ENCODE measurements at regions not wholly inside any gene's neighbourhood (a gene's known extent, or its start where the extent isn't known, plus 50 kb on each side); places are given as distances from the start of the nearest gene placed in this dataset.

DNA sequence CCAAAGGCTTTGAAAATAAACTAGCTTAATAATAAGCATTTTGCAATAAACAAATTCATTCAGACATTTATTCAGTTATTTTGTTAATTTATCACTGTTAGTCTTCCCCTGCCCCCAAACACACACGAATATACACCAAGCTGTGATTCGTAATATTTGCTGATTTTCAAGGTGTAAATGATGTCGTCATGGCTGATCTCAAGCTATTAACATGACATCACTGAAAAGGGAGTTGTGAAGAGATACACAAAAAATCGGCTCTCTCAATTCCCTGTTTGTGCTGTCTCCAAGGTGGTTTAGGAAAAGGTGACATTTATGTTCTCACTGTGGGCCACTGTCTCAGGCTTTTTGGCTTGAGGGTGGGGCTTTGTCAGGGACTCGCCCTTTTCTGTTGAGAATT lies 413.3 kb downstream of the CDH9 start:
- no peak for TF ChIP-seq EZH2 (IDR thresholded peaks at IDR 0.05; ENCODE audit: insufficient read depth, low read length)
- TF ChIP-seq, protein P1, sequence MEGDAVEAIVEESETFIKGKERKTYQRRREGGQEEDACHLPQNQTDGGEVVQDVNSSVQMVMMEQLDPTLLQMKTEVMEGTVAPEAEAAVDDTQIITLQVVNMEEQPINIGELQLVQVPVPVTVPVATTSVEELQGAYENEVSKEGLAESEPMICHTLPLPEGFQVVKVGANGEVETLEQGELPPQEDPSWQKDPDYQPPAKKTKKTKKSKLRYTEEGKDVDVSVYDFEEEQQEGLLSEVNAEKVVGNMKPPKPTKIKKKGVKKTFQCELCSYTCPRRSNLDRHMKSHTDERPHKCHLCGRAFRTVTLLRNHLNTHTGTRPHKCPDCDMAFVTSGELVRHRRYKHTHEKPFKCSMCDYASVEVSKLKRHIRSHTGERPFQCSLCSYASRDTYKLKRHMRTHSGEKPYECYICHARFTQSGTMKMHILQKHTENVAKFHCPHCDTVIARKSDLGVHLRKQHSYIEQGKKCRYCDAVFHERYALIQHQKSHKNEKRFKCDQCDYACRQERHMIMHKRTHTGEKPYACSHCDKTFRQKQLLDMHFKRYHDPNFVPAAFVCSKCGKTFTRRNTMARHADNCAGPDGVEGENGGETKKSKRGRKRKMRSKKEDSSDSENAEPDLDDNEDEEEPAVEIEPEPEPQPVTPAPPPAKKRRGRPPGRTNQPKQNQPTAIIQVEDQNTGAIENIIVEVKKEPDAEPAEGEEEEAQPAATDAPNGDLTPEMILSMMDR (IDR thresholded peaks at IDR 0.05; ENCODE audit: insufficient read depth, low read depth, low read length): no peak
- H3K4me1 ChIP-seq (ENCODE audit: insufficient read depth, low read length): no peaks in the 10 kb centered on the region
- no peaks in the 10 kb centered on the region for H4K20me1 ChIP-seq (ENCODE audit: insufficient read depth, low read length)
- H3K27ac ChIP-seq (ENCODE audit: low read depth, low read length): no peak overlapping the region
- H3K4me3 ChIP-seq (ENCODE audit: insufficient read depth, low read depth, low read length): no peak overlapping the region
- no peaks in the 10 kb centered on the region for H3K9me3 ChIP-seq (ENCODE audit: insufficient read depth, low read depth, low read length)
- no peaks in the 10 kb centered on the region for H3K27me3 Mint-ChIP-seq (ENCODE audit: low read depth, unreplicated experiment)
- DNase-seq (ENCODE audit: low read depth) (no peak), FAIRE-seq (no peak)
- H3K4me3 Mint-ChIP-seq (ENCODE audit: unreplicated experiment): no peak overlapping the region
- H3K9me3 Mint-ChIP-seq (ENCODE audit: unreplicated experiment): no peaks in the 10 kb centered on the region
- no peaks in the 10 kb centered on the region for H3K4me1 Mint-ChIP-seq (ENCODE audit: low read depth, unreplicated experiment)
- H3K27ac Mint-ChIP-seq (ENCODE audit: unreplicated experiment): no peak overlapping the region
- no peaks in the 10 kb centered on the region for H3K79me2 ChIP-seq (ENCODE audit: insufficient read depth, low read length)
- H3K4me2 ChIP-seq (ENCODE audit: low read length): no peak overlapping the region
- H3K36me3 ChIP-seq (ENCODE audit: insufficient read depth, low read length): no peaks in the 10 kb centered on the region
- H3K27me3 ChIP-seq (ENCODE audit: insufficient read depth, low read length): no peaks in the 10 kb centered on the region
- no peaks in the 10 kb centered on the region for H3K36me3 Mint-ChIP-seq (ENCODE audit: low read depth, unreplicated experiment)
- H2AFZ ChIP-seq (ENCODE audit: low read depth, low read length): no peak overlapping the region
- no peak overlapping the region for H3K9ac ChIP-seq (ENCODE audit: low read length)

DNA sequence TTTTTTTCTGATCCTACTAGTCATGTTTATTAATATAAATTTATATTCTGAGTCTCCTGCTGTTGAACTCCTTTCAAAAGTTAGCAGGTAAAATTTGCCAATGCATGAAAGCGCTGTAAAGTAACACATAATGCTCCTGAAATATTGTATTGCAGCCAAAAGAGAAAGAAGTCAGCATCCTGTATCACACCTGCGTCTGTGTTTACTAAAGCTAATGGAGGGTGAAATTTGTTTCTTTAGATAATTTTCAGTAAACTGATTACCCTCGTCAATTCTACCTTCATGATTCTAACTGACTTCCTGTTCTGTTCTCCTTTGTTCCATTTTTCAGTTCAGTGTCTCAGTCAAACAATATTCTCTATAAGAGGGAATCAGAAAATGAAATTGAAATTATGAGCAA lies 415.4 kb downstream of the CDH9 start:
- Mint-ChIP-seq H3K36me3 (ENCODE audit: low read depth, unreplicated experiment) (no peaks in the 10 kb centered on the region), H3K4me1 (ENCODE audit: low read depth, unreplicated experiment) (no peaks in the 10 kb centered on the region), H3K4me3 (ENCODE audit: unreplicated experiment) (no peak overlapping the region), H3K9me3 (ENCODE audit: unreplicated experiment) (no peaks in the 10 kb centered on the region), H3K27ac (ENCODE audit: unreplicated experiment) (no peak overlapping the region), H3K27me3 (ENCODE audit: low read depth, unreplicated experiment) (no peaks in the 10 kb centered on the region)
- TF ChIP-seq, protein P1 (IDR thresholded peaks at IDR 0.05; ENCODE audit: insufficient read depth, low read depth, low read length): no peak
- no peak for TF ChIP-seq EZH2 (IDR thresholded peaks at IDR 0.05; ENCODE audit: insufficient read depth, low read length)
- Histone ChIP-seq H3K4me1 (ENCODE audit: insufficient read depth, low read length) (no peaks in the 10 kb centered on the region), H4K20me1 (ENCODE audit: insufficient read depth, low read length) (no peaks in the 10 kb centered on the region), H3K4me3 (ENCODE audit: insufficient read depth, low read depth, low read length) (no peak overlapping the region), H3K9ac (ENCODE audit: low read length) (no peak overlapping the region), H3K27ac (ENCODE audit: low read depth, low read length) (no peak overlapping the region), H3K36me3 (ENCODE audit: insufficient read depth, low read length) (no peaks in the 10 kb centered on the region), H2AFZ (ENCODE audit: low read depth, low read length) (no peak overlapping the region), H3K79me2 (ENCODE audit: insufficient read depth, low read length) (no peaks in the 10 kb centered on the region), H3K9me3 (ENCODE audit: insufficient read depth, low read depth, low read length) (no peaks in the 10 kb centered on the region), H3K27me3 (ENCODE audit: insufficient read depth, low read length) (no peaks in the 10 kb centered on the region), H3K4me2 (ENCODE audit: low read length) (no peak overlapping the region)
- FAIRE-seq: no peak
- DNase-seq (ENCODE audit: low read depth): no peak

DNA sequence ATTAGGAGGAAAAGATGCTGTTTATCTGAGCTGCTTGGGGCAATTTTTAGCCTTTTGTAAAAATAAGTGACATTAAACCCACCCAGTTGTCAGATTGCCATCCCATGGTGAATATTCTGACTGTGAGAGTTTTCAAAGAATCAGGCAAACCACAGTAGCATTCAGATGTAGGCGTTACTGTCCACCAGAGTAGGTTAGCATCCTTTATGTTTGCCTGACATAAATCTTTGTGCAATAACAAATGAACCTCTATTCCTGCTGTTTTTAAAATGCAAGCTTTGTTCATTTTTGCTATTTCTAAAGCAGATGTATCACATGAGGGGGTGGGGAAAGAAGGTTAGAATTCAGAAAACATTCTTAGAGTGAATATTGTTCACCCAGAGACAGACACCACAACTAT lies 427.8 kb downstream of the CDH9 start:
- no peak overlapping the region for H3K27ac ChIP-seq (ENCODE audit: low read depth, low read length)
- H3K4me3 ChIP-seq (ENCODE audit: insufficient read depth, low read depth, low read length): no peak overlapping the region
- H3K9ac ChIP-seq (ENCODE audit: low read length): no peak overlapping the region
- no peaks in the 10 kb centered on the region for H3K79me2 ChIP-seq (ENCODE audit: insufficient read depth, low read length)
- Mint-ChIP-seq H3K4me1 (ENCODE audit: low read depth, unreplicated experiment) (no peaks in the 10 kb centered on the region), H3K27ac (ENCODE audit: unreplicated experiment) (no peak overlapping the region), H3K27me3 (ENCODE audit: low read depth, unreplicated experiment) (no peaks in the 10 kb centered on the region), H3K4me3 (ENCODE audit: unreplicated experiment) (no peak overlapping the region), H3K9me3 (ENCODE audit: unreplicated experiment) (no peaks in the 10 kb centered on the region), H3K36me3 (ENCODE audit: low read depth, unreplicated experiment) (no peaks in the 10 kb centered on the region)
- H3K36me3 ChIP-seq (ENCODE audit: insufficient read depth, low read length): no peaks in the 10 kb centered on the region
- H3K9me3 ChIP-seq (ENCODE audit: insufficient read depth, low read depth, low read length): no peaks in the 10 kb centered on the region
- no peaks in the 10 kb centered on the region for H3K27me3 ChIP-seq (ENCODE audit: insufficient read depth, low read length)
- no peak for DNase-seq (ENCODE audit: low read depth)
- H3K4me2 ChIP-seq (ENCODE audit: low read length): no peak overlapping the region
- TF ChIP-seq, protein P1 (IDR thresholded peaks at IDR 0.05; ENCODE audit: insufficient read depth, low read depth, low read length): no peak
- no peak for TF ChIP-seq EZH2 (IDR thresholded peaks at IDR 0.05; ENCODE audit: insufficient read depth, low read length)
- H3K4me1 ChIP-seq (ENCODE audit: insufficient read depth, low read length): no peaks in the 10 kb centered on the region
- no peak for FAIRE-seq
- no peaks in the 10 kb centered on the region for H4K20me1 ChIP-seq (ENCODE audit: insufficient read depth, low read length)
- H2AFZ ChIP-seq (ENCODE audit: low read depth, low read length): no peak overlapping the region

Measured in astrocyte (in vitro differentiated cells and primary cell).